Neural cell (in vitro differentiated cells): ENCODE measurements at regions not wholly inside any gene's neighbourhood (a gene's known extent, or its start where the extent isn't known, plus 50 kb on each side); places are given as distances from the start of the nearest gene placed in this dataset.
"Not testable (repeated sequence)": the region's sequence is repeated elsewhere in the genome, so short reads cannot be mapped to it uniquely, and the experiment has no call there.

ENCODE experiments used
- H2AFZ ChIP-seq: fragments of 200-600, 300-800 bp; sonication (generic), shearing (Covaris generic); 2 replicates; pipeline ENCODE4 v1.6.0; 2014; ENCODE audit warnings: low read depth, mild to moderate bottlenecking, antibody characterized with exemption, low read length, moderate library complexity
- H3F3A ChIP-seq: fragments of 200-600 bp; shearing (Covaris generic); 2 replicates; pipeline ENCODE4 v1.6.1; 2016; ENCODE audit warnings: mild to moderate bottlenecking, moderate library complexity, mixed read lengths, antibody characterized with exemption, low read length; ENCODE audit not compliant: insufficient read depth, poor library complexity, severe bottlenecking
- H3K27ac ChIP-seq: fragments of 200-600, 300-800 bp; sonication (generic), shearing (Covaris generic); 2 replicates; pipeline ENCODE4 v1.5.1; 2014; ENCODE audit warnings: mild to moderate bottlenecking, low read length, moderate library complexity
- H3K27me3 ChIP-seq: fragments of 300-800, 200-600 bp; sonication (generic), shearing (Covaris generic); 2 replicates; pipeline ENCODE4 v1.6.0; 2014; ENCODE audit warnings: mild to moderate bottlenecking, low read depth, low read length, moderate library complexity; ENCODE audit not compliant: insufficient read depth
- H3K36me3 ChIP-seq: fragments of 300-800, 200-600 bp; sonication (generic), shearing (Covaris generic); 2 replicates; pipeline ENCODE4 v1.5.1; 2014; ENCODE audit warnings: mild to moderate bottlenecking, antibody characterized with exemption, low read length, moderate library complexity; ENCODE audit not compliant: insufficient read depth
- H3K4me2 ChIP-seq: fragments of 300-800, 200-600 bp; sonication (generic), shearing (Covaris generic); 2 replicates; pipeline ENCODE4 v1.6.0; 2014; ENCODE audit warnings: mild to moderate bottlenecking, low read length
- H3K4me3 ChIP-seq: fragments of 300-800, 200-600 bp; sonication (generic), shearing (Covaris generic); 2 replicates; pipeline ENCODE4 v1.5.1; 2014; ENCODE audit warnings: mild to moderate bottlenecking, low read length, moderate library complexity
- H3K79me2 ChIP-seq: fragments of 200-600 bp; shearing (Covaris generic); replicated peaks from 2 replicates; pipeline ENCODE4 v1.6.0; 2014; ENCODE audit warnings: mild to moderate bottlenecking, low read length, moderate library complexity; ENCODE audit not compliant: insufficient read depth
- H3K9ac ChIP-seq: fragments of 300-800, 200-600 bp; sonication (generic), shearing (Covaris generic); 2 replicates; pipeline ENCODE4 v1.6.1; 2016; ENCODE audit warnings: mild to moderate bottlenecking, low read length, mixed read lengths
- H3K9me2 ChIP-seq: fragments of 200-600 bp; shearing (Covaris generic); 2 replicates; pipeline ENCODE4 v1.6.1; 2016; ENCODE audit warnings: mild to moderate bottlenecking, low read length, mixed read lengths; ENCODE audit not compliant: insufficient read depth
- H3K9me3 ChIP-seq: fragments of 200-600, 300-800 bp; sonication (generic), shearing (Covaris generic); 2 replicates; pipeline ENCODE4 v1.6.1; 2016; ENCODE audit warnings: mild to moderate bottlenecking, mixed run types, low read length, moderate library complexity, mixed read lengths
- H4K20me1 ChIP-seq: fragments of 200-600 bp; shearing (Covaris generic); 2 replicates; pipeline ENCODE4 v1.6.1; 2016; ENCODE audit warnings: mild to moderate bottlenecking, mixed run types; ENCODE audit not compliant: insufficient read depth
- EP300 ChIP-seq: fragments of 450-650 bp; conservative IDR thresholded peaks from 2 replicates; pipeline ENCODE4 v1.6.1; 2014; ENCODE audit warnings: antibody characterized with exemption, mild to moderate bottlenecking, moderate library complexity; ENCODE audit not compliant: poor library complexity, severe bottlenecking
- EZH2 ChIP-seq: fragments of 200-600, 300-800 bp; shearing (Covaris generic), sonication (generic); IDR thresholded peaks from 2 replicates; pipeline ENCODE4 v1.6.1; 2014; ENCODE audit warnings: antibody characterized with exemption, low read length, borderline replicate concordance, mild to moderate bottlenecking; ENCODE audit not compliant: insufficient read depth, poor library complexity, severe bottlenecking
- MXI1 ChIP-seq: fragments of 450-650 bp; conservative IDR thresholded peaks from 2 replicates; pipeline ENCODE4 v1.6.1; 2014; ENCODE audit warnings: antibody characterized with exemption, mild to moderate bottlenecking; ENCODE audit not compliant: poor library complexity, severe bottlenecking
- POLR2AphosphoS5 ChIP-seq: IDR thresholded peaks from 2 replicates; pipeline ENCODE4 v1.6.1; 2012
- RAD21 ChIP-seq: fragments of 450-650 bp; conservative IDR thresholded peaks from 2 replicates; pipeline ENCODE4 v1.6.1; 2014; ENCODE audit warnings: antibody characterized with exemption, mild to moderate bottlenecking, moderate library complexity
- SMC3 ChIP-seq: fragments of 450-650 bp; conservative IDR thresholded peaks from 2 replicates; pipeline ENCODE4 v1.6.1; 2014; ENCODE audit warnings: antibody characterized with exemption, mild to moderate bottlenecking, moderate library complexity; ENCODE audit not compliant: poor library complexity
- TAF1 ChIP-seq: IDR thresholded peaks from 2 replicates; pipeline ENCODE4 v1.6.1; 2012; ENCODE audit warnings: low read depth
- TF ChIP-seq, protein P1 (sequence below): fragments of 450-650 bp; IDR thresholded peaks from 2 replicates; pipeline ENCODE4 v1.5.1; 2014; ENCODE audit warnings: antibody characterized with exemption, mild to moderate bottlenecking, moderate library complexity; ENCODE audit not compliant: poor library complexity, severe bottlenecking
- TF ChIP-seq, protein P2 (sequence below): IDR thresholded peaks from 2 replicates; pipeline ENCODE4 v1.6.1; 2012; ENCODE audit warnings: borderline replicate concordance

DNA sequence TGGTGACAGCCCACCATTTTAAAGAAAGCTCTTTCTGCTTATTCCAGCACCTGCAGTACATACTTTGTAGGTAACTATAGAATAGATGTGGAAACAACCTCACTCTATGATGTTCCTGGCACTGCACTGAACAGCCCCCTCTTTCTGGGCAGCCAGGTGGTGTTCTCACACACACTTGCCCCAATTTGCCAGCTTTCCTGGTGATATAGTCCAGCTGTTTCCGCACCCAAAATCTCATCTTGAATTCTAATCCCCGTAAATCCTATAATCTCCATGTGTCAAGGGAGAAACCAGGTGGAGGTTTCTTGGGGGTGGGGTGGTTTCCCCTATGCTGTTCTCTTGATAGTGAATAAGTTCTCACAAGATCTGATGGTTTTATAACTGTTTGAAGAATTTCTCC is 102.2 kb downstream of the FCRL5 start:
- no peaks in the 10 kb centered on the region for H3K9me2 ChIP-seq
- H3F3A ChIP-seq = no peaks in the 10 kb centered on the region
- H3K27me3 ChIP-seq = no peaks in the 10 kb centered on the region
- H3K36me3 ChIP-seq = no peaks in the 10 kb centered on the region
- H2AFZ ChIP-seq = no peak overlapping the region
- H3K4me3 ChIP-seq = no peak overlapping the region
- no peaks in the 10 kb centered on the region for H4K20me1 ChIP-seq
- H3K27ac ChIP-seq = no peak overlapping the region
- no peaks in the 10 kb centered on the region for H3K9me3 ChIP-seq
- H3K4me2 ChIP-seq = no peak overlapping the region
- TF ChIP-seq, protein P1, sequence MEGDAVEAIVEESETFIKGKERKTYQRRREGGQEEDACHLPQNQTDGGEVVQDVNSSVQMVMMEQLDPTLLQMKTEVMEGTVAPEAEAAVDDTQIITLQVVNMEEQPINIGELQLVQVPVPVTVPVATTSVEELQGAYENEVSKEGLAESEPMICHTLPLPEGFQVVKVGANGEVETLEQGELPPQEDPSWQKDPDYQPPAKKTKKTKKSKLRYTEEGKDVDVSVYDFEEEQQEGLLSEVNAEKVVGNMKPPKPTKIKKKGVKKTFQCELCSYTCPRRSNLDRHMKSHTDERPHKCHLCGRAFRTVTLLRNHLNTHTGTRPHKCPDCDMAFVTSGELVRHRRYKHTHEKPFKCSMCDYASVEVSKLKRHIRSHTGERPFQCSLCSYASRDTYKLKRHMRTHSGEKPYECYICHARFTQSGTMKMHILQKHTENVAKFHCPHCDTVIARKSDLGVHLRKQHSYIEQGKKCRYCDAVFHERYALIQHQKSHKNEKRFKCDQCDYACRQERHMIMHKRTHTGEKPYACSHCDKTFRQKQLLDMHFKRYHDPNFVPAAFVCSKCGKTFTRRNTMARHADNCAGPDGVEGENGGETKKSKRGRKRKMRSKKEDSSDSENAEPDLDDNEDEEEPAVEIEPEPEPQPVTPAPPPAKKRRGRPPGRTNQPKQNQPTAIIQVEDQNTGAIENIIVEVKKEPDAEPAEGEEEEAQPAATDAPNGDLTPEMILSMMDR = no peak
- no peak for TF ChIP-seq MXI1
- TF ChIP-seq SMC3 = no peak
- TF ChIP-seq TAF1 = no peak
- TF ChIP-seq POLR2AphosphoS5 = no peak
- TF ChIP-seq, protein P2, sequence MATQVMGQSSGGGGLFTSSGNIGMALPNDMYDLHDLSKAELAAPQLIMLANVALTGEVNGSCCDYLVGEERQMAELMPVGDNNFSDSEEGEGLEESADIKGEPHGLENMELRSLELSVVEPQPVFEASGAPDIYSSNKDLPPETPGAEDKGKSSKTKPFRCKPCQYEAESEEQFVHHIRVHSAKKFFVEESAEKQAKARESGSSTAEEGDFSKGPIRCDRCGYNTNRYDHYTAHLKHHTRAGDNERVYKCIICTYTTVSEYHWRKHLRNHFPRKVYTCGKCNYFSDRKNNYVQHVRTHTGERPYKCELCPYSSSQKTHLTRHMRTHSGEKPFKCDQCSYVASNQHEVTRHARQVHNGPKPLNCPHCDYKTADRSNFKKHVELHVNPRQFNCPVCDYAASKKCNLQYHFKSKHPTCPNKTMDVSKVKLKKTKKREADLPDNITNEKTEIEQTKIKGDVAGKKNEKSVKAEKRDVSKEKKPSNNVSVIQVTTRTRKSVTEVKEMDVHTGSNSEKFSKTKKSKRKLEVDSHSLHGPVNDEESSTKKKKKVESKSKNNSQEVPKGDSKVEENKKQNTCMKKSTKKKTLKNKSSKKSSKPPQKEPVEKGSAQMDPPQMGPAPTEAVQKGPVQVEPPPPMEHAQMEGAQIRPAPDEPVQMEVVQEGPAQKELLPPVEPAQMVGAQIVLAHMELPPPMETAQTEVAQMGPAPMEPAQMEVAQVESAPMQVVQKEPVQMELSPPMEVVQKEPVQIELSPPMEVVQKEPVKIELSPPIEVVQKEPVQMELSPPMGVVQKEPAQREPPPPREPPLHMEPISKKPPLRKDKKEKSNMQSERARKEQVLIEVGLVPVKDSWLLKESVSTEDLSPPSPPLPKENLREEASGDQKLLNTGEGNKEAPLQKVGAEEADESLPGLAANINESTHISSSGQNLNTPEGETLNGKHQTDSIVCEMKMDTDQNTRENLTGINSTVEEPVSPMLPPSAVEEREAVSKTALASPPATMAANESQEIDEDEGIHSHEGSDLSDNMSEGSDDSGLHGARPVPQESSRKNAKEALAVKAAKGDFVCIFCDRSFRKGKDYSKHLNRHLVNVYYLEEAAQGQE = no peak
- TF ChIP-seq EZH2 = no peak
- TF ChIP-seq RAD21 = no peak
- TF ChIP-seq EP300 = no peak
- no peak overlapping the region for H3K9ac ChIP-seq
- no peaks in the 10 kb centered on the region for H3K79me2 ChIP-seq

DNA sequence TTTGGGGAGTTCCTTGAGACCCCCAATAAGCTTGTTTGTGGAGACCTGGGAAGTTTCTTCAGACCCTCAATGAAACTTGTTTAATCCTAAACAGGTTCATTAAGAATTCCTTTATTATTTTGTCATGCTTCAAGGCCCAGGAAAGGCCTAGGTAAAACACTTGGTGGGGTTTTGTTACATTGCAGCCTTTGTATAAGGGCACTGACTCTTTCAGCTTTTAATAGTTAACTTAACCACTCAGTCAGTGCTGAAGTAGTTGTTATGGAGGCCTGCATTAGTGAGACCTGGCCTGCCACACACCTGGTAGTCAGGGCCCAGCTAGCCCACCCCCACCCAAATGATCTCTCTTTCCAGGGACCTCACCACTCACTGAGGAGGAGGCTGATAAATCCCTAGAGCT is 103.7 kb downstream of the FCRL5 start:
- H3K9ac ChIP-seq = no peak overlapping the region
- H3K4me3 ChIP-seq = no peak overlapping the region
- no peak overlapping the region for H2AFZ ChIP-seq
- H3K27ac ChIP-seq = no peak overlapping the region
- no peaks in the 10 kb centered on the region for H4K20me1 ChIP-seq
- TF ChIP-seq, protein P1 = no peak
- no peak for TF ChIP-seq EP300
- no peak for TF ChIP-seq EZH2
- TF ChIP-seq TAF1 = no peak
- no peak for TF ChIP-seq SMC3
- TF ChIP-seq, protein P2 = no peak
- no peak for TF ChIP-seq RAD21
- no peak for TF ChIP-seq POLR2AphosphoS5
- no peak for TF ChIP-seq MXI1
- no peak overlapping the region for H3K4me2 ChIP-seq
- H3K36me3 ChIP-seq = no peaks in the 10 kb centered on the region
- no peaks in the 10 kb centered on the region for H3K27me3 ChIP-seq
- H3K9me2 ChIP-seq = no peaks in the 10 kb centered on the region
- no peaks in the 10 kb centered on the region for H3F3A ChIP-seq
- H3K9me3 ChIP-seq = no peaks in the 10 kb centered on the region
- no peaks in the 10 kb centered on the region for H3K79me2 ChIP-seq

DNA sequence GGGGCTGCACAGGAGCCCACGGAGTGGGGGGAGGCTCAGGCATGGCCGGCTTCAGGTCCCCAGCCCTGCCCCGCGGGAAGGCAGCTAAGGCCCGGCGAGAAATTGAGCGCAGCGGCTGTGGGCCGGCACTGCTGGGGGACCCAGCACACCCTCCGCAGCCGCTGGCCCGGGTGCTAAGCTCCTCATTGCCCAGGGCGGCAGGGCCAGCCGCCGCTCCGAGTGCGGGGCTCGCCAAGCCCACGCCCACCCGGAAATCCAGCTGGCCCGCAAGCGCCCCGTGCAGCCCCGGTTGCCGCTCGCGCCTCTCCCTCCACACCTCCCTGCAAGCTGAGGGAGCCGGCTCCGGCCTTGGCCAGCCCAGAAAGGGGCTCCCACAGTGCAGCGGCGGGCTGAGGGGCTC is 106.0 kb downstream of the FCRL5 start:
- H3K27ac ChIP-seq, H3K27me3 ChIP-seq, H3K9ac ChIP-seq, H3K9me2 ChIP-seq, H3K4me3 ChIP-seq, H3K36me3 ChIP-seq, H3K4me2 ChIP-seq, H3F3A ChIP-seq, H2AFZ ChIP-seq, H4K20me1 ChIP-seq, H3K9me3 ChIP-seq, H3K79me2 ChIP-seq: not testable (repeated sequence)
